HG03460 (cell line): ENCODE measurements at regions not wholly inside any gene's neighbourhood (a gene's known extent, or its start where the extent isn't known, plus 50 kb on each side); places are given as distances from the start of the nearest gene placed in this dataset.
A peak's percentile ranks its signal among the peaks of the same experiment; 100 is the strongest.

Source experiments
- ATAC-seq: cut with Tn5 transposase; IDR thresholded peaks from one replicate; pipeline ENCODE4 v1.9.1; 2021; ENCODE audit not compliant: unreplicated experiment

DNA sequence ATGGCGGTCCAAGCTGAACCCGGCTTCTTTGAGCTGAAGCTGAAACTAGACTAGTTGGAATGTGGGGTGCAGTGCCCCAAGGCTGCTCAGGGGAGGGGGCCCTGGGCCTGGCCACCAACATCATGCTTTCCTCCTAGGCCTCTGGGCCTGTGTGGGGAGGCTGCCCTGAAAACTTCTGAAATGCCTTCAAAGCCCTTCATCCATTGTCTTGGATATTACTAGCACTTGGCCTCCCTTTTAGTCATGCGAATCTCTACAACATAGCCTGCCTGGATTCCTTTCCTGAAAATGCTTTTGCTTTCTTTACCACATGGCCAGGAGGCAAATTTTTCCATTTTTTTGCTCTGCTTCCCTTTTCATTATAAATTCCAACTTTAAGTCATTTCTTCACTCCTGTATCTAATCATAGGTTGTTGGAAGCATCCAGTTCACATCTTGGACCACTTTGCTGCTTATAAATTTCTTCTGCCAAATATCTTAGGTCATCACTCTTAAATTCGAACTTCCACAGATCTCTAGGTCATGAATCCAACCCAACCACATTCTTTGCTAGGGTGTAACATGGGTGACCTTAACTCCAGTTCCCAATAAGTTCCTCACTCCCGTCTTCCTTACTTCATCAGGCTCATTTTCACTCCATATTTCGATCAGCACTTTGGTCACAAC is 103.4 kb downstream of the DDIT4L start:
- no peak for ATAC-seq

DNA sequence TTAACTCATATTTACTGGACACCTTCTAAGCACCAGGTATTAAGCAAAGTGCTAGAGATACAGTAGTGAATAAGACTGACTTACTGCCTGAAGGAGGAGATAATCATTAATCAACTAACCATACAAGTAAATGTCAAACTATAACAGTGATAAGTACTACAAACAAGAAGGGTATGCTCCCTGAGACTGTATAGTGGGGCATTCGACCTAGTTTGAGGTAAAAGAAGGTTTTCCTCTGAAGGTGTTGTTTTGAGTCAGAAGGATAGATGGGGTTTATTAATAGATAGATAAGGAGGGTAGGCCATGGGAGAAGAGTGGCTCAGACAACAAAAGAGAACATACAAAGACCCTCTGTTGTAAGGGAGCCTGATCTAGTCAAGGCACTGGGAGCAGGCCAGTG is 105.4 kb downstream of the DDIT4L start:
- no peak for ATAC-seq

- peak; percentile 43 for ATAC-seq
Observed at GRCh38 chr4:100083289-100083688, 107.0 kb downstream of the DDIT4L start.

- peak; percentile 32 for ATAC-seq
Observed at GRCh38 chr4:100082852-100083251, 107.4 kb downstream of the DDIT4L start.

DNA sequence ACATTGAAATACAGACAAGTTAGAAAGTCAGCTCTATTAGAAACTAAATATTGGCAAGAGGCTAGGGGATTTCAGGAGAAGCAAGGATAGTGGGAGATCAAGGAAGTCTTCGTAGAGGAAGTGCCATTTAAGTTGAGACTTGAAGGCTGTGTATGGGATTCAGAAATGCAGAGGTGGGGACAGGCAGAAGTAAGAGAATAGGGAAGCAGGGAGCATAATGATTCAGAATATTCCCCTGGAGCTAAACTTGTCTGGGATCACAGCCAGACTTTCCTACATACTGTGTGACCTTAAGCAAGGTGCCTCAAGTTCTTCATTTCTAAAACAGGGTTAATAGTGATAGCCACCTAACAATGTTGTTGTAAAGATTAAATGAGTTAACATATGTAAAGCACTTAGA is 108.8 kb downstream of the DDIT4L start:
- no peak for ATAC-seq

- ATAC-seq = no peak
Observed at GRCh38 chr4:100079264-100079663, 111.0 kb downstream of the DDIT4L start.

- no peak for ATAC-seq
Observed at GRCh38 chr4:100076753-100077152, 113.5 kb downstream of the DDIT4L start.

- no peak for ATAC-seq
Observed at GRCh38 chr4:100075486-100076270, 114.6 kb downstream of the DDIT4L start.

DNA sequence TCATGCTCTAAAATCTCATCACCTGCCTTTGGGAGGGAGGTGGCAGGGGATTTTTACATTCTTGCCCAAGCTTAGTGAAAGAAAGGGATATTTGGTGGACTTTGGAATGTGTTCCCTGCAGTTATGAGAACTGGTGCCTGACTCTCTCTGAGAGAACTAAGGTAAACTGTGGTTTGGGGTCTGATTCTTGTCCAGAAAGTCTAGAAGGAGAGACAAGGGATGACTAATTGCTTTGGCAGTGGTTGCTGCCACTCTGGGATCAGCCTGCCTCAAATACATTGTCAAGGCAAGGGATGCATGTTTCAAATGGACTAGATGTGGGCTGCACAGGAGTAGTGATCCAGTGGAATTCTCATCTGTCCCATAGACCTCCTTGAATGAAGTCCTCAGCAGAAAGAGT is 115.2 kb downstream of the DDIT4L start:
- no peak for ATAC-seq

DNA sequence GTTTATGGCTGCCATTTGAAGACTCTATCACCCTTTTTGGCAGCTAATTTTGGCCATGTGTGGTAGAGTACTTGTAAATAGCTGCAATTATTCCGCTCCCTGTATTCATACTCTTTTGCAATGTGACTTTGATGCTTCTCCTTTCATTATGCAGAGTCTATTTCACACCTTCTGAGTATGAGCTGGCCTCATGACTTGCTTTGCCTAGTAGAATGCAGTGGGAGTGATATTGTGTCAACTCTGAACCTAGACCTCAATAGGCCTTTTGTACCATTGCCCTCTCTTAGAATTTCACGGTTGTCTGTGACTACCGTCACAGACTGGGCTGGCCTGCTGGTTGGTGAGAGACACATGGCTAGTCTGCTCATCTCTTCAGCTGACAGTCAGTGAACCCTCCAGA is 118.8 kb downstream of the DDIT4L start:
- no peak for ATAC-seq

GRCh38 chr4:100070868-100071267 is 119.4 kb downstream of the DDIT4L start:
- no peak for ATAC-seq

GRCh38 chr4:100069207-100069606 is 119.1 kb upstream of the H2AZ1 start:
- no peak for ATAC-seq

DNA sequence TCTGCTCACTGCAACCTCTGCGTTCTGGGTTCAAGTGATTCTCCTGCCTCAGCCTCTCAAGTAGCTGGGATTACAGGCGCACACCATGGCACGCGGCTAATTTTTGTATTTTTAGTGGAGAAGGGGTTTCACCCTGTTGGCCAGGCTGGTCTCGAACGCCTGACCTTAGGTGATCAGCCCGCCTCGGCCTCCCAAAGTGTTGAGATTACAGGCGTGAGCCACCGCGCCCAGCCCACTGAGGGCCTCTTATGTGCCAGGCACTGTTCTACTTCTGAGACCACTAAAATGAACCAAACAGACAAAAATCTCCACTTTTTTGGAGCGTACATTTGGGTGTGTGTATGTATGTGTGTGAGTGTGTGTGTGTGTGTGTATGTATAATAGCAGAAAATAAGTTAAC is 117.2 kb upstream of the H2AZ1 start:
- ATAC-seq = no peak

- no peak for ATAC-seq
Observed at GRCh38 chr4:100063355-100063754, 113.3 kb upstream of the H2AZ1 start.

DNA sequence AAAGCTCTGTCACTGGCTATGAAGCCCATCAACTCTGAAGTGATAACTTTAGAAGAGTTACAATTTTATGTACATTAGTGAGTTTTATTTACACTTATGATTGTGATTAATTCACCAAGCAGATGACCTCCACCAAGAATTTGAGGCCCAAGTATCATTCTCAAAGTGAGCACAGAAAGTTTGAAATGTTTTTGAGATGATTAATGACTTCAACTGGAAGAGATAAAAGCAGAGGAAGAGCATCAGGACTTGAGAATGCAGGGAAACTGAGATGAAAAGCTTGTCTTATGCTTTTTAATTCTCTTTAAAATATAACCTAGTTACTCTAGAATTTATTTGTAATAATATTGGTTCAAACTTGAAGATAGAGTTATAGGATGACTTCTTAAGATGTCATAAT is 112.8 kb upstream of the H2AZ1 start:
- no peak for ATAC-seq

GRCh38 chr4:100061835-100062234 is 111.8 kb upstream of the H2AZ1 start:
- no peak for ATAC-seq

- no peak for ATAC-seq
Observed at GRCh38 chr4:100060765-100061416, 110.8 kb upstream of the H2AZ1 start.

- ATAC-seq = no peak
Observed at GRCh38 chr4:100059467-100059866, 109.4 kb upstream of the H2AZ1 start.

- no peak for ATAC-seq
Observed at GRCh38 chr4:100056701-100057100, 106.6 kb upstream of the H2AZ1 start.

- no peak for ATAC-seq
Observed at GRCh38 chr4:100054071-100054470, 104.0 kb upstream of the H2AZ1 start.

GRCh38 chr4:100049872-100050271 is 99.8 kb upstream of the H2AZ1 start:
- ATAC-seq = no peak

DNA sequence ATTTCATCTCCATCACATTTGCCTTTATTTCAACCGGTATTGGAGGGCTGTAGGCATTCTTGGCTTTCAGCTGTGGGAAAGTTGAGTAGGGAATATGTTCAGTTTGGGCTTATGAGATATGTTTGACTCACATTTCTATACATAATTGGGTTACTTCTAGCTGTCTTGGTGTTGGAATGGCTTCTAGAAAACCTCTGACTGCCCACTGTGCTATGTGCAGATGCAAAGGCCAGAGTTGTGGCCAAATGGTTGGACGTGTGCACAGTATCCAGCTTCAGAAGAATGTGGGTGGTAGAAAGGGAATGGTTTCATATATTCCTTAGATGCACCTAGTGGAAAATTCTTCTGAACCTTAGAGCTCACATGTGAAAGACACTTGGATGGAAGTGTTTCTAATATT is 92.6 kb upstream of the H2AZ1 start:
- no peak for ATAC-seq
